NCI-H146 treated with DMSO at 0.1 percent for 48 hours (cell line): ENCODE measurements at regions not wholly inside any gene's neighbourhood (a gene's known extent, or its start where the extent isn't known, plus 50 kb on each side); places are given as distances from the start of the nearest gene placed in this dataset.

Source experiments
- DNase-seq: peaks from one replicate; lab custom pipeline; 2025; ENCODE audit not compliant: unreplicated experiment; lab: John Stamatoyannopoulos, UW

GRCh38 chr5:45195026-45195425 is 386.3 kb downstream of the MRPS30 start:
- no peak for DNase-seq
